ENCODE measurements at regions not wholly inside any gene's neighbourhood (a gene's known extent, or its start where the extent isn't known, plus 50 kb on each side); places are given as distances from the start of the nearest gene placed in this dataset.
"Not testable (repeated sequence)": the region's sequence is repeated elsewhere in the genome, so short reads cannot be mapped to it uniquely, and the experiment has no call there.

- DNase-seq = no peak
Observed at GRCh38 chr13:46463719-46464118, 76.7 kb upstream of the RUBCNL start.

- DNase-seq = not testable (repeated sequence)
Observed at GRCh38 chr13:46460223-46460622, 73.2 kb upstream of the RUBCNL start.

- DNase-seq = not testable (repeated sequence)
Observed at GRCh38 chr13:46457255-46457654, 70.2 kb upstream of the RUBCNL start.

- DNase-seq = peak in 1 of 5 experiments; percentile 30
Observed at GRCh38 chr13:46455924-46456323, 68.9 kb upstream of the RUBCNL start.

GRCh38 chr13:46451145-46451544 lies 64.1 kb upstream of the RUBCNL start:
- not testable (repeated sequence) for DNase-seq

- not testable (repeated sequence) for DNase-seq
Observed at GRCh38 chr13:46449949-46450348, 62.9 kb upstream of the RUBCNL start.

GRCh38 chr13:46448148-46448547 lies 61.1 kb upstream of the RUBCNL start:
- not testable (repeated sequence) for DNase-seq

GRCh38 chr13:46437808-46438404 lies 50.9 kb upstream of the RUBCNL start:
- DNase-seq = not testable (repeated sequence)
